ENCODE measurements at regions not wholly inside any gene's neighbourhood (a gene's known extent, or its start where the extent isn't known, plus 50 kb on each side); places are given as distances from the start of the nearest gene placed in this dataset.

DNA sequence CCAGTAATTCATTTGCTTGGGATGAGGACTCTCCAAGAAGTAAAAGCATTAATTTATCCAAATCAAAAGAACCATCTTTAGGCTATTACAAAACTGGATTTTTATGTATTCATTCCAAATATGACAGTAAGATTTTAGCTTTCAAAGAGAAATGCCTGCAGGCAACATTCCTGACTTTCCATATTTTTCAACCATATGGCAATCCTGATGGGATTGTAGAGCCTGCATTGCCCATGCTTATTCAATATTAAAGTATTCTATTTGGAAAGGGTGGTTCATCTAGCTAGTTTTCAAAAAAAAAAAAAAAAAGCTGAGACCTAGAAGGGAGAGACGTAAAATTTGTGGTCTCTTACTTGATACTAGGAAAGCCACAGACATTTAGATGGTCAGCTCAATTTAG, 1253.7 kb downstream of the LRFN5 start:
- TF ChIP-seq, protein P1, sequence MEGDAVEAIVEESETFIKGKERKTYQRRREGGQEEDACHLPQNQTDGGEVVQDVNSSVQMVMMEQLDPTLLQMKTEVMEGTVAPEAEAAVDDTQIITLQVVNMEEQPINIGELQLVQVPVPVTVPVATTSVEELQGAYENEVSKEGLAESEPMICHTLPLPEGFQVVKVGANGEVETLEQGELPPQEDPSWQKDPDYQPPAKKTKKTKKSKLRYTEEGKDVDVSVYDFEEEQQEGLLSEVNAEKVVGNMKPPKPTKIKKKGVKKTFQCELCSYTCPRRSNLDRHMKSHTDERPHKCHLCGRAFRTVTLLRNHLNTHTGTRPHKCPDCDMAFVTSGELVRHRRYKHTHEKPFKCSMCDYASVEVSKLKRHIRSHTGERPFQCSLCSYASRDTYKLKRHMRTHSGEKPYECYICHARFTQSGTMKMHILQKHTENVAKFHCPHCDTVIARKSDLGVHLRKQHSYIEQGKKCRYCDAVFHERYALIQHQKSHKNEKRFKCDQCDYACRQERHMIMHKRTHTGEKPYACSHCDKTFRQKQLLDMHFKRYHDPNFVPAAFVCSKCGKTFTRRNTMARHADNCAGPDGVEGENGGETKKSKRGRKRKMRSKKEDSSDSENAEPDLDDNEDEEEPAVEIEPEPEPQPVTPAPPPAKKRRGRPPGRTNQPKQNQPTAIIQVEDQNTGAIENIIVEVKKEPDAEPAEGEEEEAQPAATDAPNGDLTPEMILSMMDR (IDR thresholded peaks at IDR 0.05) = no peak
- TF ChIP-seq POLR2A (IDR thresholded peaks at IDR 0.05) = no peak
